ENCODE measurements at regions not wholly inside any gene's neighbourhood (a gene's known extent, or its start where the extent isn't known, plus 50 kb on each side); places are given as distances from the start of the nearest gene placed in this dataset.
"Not testable (repeated sequence)": the region's sequence is repeated elsewhere in the genome, so short reads cannot be mapped to it uniquely, and the experiment has no call there.

DNA sequence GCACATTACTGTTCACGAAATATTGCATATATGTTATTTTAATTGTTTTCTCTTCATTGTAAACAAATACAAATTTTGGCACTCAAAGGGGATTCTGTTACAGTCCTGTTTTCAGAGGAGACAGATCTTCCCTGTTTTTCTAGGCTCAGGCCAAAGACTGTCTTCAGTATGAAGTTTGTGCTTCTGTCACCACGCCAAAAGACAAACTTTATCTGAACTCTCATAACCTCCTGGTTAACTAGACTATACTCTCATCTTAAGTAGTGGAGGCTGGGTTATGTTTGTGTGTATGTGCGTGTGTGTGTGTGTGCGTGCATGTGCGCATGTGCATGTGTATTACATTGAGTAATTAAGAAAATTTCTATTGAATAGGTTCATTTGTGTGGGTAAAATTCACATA, 676.8 kb upstream of the HS3ST1 start:
- no peaks in the 10 kb centered on the region for H3K4me1 ChIP-seq
- TF ChIP-seq, protein P1, sequence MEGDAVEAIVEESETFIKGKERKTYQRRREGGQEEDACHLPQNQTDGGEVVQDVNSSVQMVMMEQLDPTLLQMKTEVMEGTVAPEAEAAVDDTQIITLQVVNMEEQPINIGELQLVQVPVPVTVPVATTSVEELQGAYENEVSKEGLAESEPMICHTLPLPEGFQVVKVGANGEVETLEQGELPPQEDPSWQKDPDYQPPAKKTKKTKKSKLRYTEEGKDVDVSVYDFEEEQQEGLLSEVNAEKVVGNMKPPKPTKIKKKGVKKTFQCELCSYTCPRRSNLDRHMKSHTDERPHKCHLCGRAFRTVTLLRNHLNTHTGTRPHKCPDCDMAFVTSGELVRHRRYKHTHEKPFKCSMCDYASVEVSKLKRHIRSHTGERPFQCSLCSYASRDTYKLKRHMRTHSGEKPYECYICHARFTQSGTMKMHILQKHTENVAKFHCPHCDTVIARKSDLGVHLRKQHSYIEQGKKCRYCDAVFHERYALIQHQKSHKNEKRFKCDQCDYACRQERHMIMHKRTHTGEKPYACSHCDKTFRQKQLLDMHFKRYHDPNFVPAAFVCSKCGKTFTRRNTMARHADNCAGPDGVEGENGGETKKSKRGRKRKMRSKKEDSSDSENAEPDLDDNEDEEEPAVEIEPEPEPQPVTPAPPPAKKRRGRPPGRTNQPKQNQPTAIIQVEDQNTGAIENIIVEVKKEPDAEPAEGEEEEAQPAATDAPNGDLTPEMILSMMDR (IDR thresholded peaks at IDR 0.05), result no peak
- no peak overlapping the region for H3K4me3 ChIP-seq (ENCODE audit: low read depth, low read length)
- no peak overlapping the region for H2AFZ ChIP-seq
- H3K79me2 ChIP-seq, result no peaks in the 10 kb centered on the region
- no peaks in the 10 kb centered on the region for H3K27me3 ChIP-seq (ENCODE audit: control insufficient read depth, insufficient read depth, low read length)
- no peak overlapping the region for H3K27ac ChIP-seq
- no peaks in the 10 kb centered on the region for H3K36me3 ChIP-seq (ENCODE audit: control insufficient read depth, insufficient read depth, low read length)
- no peak overlapping the region for H3K9ac ChIP-seq
- H3K9me3 ChIP-seq (ENCODE audit: control insufficient read depth, low read length), result no peaks in the 10 kb centered on the region
- H3K4me2 ChIP-seq (ENCODE audit: low read length), result no peak overlapping the region

DNA sequence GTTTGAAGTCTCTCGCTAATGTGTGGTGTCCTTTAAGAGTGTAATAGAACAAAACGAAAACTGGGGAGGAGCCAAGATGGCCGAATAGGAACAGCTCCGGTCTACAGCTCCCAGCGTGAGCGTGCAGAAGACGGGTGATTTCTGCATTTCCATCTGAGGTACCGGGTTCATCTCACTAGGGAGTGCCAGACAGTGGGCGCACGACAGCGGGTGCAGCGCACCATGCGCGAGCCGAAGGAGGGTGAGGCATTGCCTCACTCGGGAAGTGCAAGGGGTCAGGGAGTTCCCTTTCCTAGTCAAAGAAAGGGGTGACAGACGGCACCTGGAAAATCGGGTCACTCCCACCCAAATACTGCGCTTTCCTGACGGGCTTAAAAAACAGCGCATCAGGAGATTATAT, 661.2 kb upstream of the HS3ST1 start:
- not testable (repeated sequence) for H3K27ac ChIP-seq; H2AFZ ChIP-seq; H3K4me3 ChIP-seq (ENCODE audit: low read depth, low read length); H3K9ac ChIP-seq; H3K4me2 ChIP-seq (ENCODE audit: low read length); H3K79me2 ChIP-seq; H3K27me3 ChIP-seq (ENCODE audit: control insufficient read depth, insufficient read depth, low read length); H3K9me3 ChIP-seq (ENCODE audit: control insufficient read depth, low read length); H3K36me3 ChIP-seq (ENCODE audit: control insufficient read depth, insufficient read depth, low read length); H3K4me1 ChIP-seq

DNA sequence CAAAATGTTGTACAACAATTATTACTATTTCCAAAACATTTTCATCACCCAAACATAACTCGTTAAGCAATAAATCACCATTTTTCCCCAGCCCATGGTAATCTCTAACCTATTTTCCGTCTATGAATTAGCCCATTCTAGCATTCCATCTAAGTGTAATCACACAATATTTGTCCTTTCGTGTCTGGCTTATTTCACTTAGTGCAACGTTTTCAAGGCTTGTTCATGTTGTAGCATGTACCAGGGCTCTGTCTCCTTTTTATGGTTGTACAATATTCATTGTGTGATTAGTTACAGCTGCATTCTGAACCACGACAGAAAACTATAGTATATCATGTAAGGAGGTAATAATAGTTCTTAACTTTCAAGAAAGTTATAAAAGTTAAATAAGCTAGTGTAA, 656.0 kb upstream of the HS3ST1 start:
- Histone ChIP-seq H3K36me3 (ENCODE audit: control insufficient read depth, insufficient read depth, low read length) (no peaks in the 10 kb centered on the region), H3K9ac (no peak overlapping the region), H3K79me2 (no peaks in the 10 kb centered on the region), H3K4me1 (no peaks in the 10 kb centered on the region), H3K27ac (no peak overlapping the region), H3K27me3 (ENCODE audit: control insufficient read depth, insufficient read depth, low read length) (no peaks in the 10 kb centered on the region), H2AFZ (no peak overlapping the region), H3K4me2 (ENCODE audit: low read length) (no peak overlapping the region), H3K4me3 (ENCODE audit: low read depth, low read length) (no peak overlapping the region), H3K9me3 (ENCODE audit: control insufficient read depth, low read length) (no peaks in the 10 kb centered on the region)
- TF ChIP-seq, protein P1 (IDR thresholded peaks at IDR 0.05), result no peak

DNA sequence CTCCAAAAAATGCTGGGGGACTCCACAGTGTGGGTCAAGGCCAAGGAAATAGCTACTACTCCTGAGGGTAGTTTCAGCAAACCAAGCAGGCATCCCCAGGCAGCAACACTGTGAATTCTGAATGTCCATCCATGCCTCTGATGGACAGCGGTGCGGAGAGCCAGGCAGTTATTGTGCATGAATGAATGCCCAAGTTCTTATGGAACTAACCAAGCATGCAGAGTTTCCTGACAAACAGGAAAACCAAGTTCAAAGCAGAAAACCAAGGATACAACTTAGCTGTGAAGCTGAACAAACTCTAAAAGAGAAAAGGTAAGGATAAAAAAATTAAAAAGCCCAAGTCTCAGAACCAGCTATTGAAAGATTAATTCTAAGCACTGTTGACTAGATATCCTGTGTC, 642.6 kb upstream of the HS3ST1 start:
- Histone ChIP-seq H3K27me3 (ENCODE audit: control insufficient read depth, insufficient read depth, low read length) (no peaks in the 10 kb centered on the region), H2AFZ (no peak overlapping the region), H3K4me1 (no peaks in the 10 kb centered on the region), H3K36me3 (ENCODE audit: control insufficient read depth, insufficient read depth, low read length) (no peaks in the 10 kb centered on the region), H3K4me3 (ENCODE audit: low read depth, low read length) (no peak overlapping the region), H3K27ac (no peak overlapping the region), H3K9ac (no peak overlapping the region), H3K9me3 (ENCODE audit: control insufficient read depth, low read length) (no peaks in the 10 kb centered on the region), H3K4me2 (ENCODE audit: low read length) (no peak overlapping the region), H3K79me2 (no peaks in the 10 kb centered on the region)
- TF ChIP-seq, protein P1 (IDR thresholded peaks at IDR 0.05), result no peak

DNA sequence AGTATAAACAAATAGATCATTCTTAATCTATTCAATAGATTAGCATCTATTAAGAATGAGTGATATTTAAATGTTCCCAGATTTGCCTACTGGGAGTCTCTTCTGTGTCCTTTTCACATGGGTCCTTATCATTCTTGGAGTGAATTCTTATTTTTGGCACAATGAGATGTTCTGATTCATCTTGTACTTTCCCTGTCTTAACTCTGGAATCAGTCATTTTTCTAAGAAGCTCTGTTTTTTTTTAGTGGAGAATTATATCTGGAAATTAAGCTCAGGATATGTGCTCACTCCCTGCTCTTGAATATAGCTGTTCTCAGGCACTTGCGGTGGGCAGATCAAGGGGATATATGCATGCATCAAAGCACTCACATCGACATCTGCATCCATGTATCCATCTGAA, 625.3 kb upstream of the HS3ST1 start:
- no peaks in the 10 kb centered on the region for H3K9me3 ChIP-seq (ENCODE audit: control insufficient read depth, low read length)

More for the DNA sequence above, 625.3 kb upstream of the HS3ST1 start:
- Histone ChIP-seq H3K79me2 (no peaks in the 10 kb centered on the region), H3K4me3 (ENCODE audit: low read depth, low read length) (no peak overlapping the region), H3K4me1 (no peaks in the 10 kb centered on the region), H3K27me3 (ENCODE audit: control insufficient read depth, insufficient read depth, low read length) (no peaks in the 10 kb centered on the region), H3K9ac (no peak overlapping the region), H3K27ac (no peak overlapping the region), H2AFZ (no peak overlapping the region), H3K36me3 (ENCODE audit: control insufficient read depth, insufficient read depth, low read length) (no peaks in the 10 kb centered on the region), H3K4me2 (ENCODE audit: low read length) (no peak overlapping the region)
- TF ChIP-seq, protein P1 (IDR thresholded peaks at IDR 0.05), result no peak
